ENCODE measurements at regions not wholly inside any gene's neighbourhood (a gene's known extent, or its start where the extent isn't known, plus 50 kb on each side); places are given as distances from the start of the nearest gene placed in this dataset.

- no peaks in the 10 kb centered on the region for H3K9me3 ChIP-seq
- no peak for DNase-seq
- TF ChIP-seq EP300 (IDR thresholded peaks at IDR 0.05) (no peak), POLR2A (IDR thresholded peaks at IDR 0.05) (no peak), CTCF (IDR thresholded peaks at IDR 0.05) (no peak)
- no peaks in the 10 kb centered on the region for H3K27me3 ChIP-seq
- WGBS, 3 donors: 33 to 48% (median 42%) methylated on average over 2 of the region's 2 CpGs
- H3K27ac ChIP-seq: no peak overlapping the region
- H3K4me1 ChIP-seq (ENCODE audit: insufficient read depth): no peaks in the 10 kb centered on the region
- no peaks in the 10 kb centered on the region for H3K36me3 ChIP-seq
- intact Hi-C loops (cut with DNase I): no loop called here
- H3K4me3 ChIP-seq: no peak overlapping the region
These were observed 163.6 kb upstream of the TBC1D5 start for GRCh38 chr3:17905996-17906395.

DNA sequence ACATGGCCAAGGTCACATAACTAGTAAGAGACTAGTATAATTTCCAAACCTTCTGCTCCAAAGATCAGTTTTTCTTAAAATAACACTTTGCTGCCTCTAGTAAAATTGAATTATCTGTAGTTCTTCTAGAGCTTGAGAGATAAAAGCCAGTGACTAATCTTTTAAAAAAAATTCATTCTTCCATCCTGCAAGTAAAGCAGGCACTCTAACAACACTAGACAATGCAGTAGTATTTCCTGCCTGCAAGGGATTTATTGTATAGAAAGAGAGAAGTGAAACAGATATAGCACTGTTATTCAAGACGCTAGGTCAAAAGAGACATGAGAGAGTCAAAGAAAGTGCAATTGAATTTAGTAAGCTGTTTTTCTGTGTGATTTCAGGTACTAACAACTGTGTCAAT, 159.5 kb upstream of the TBC1D5 start:
- Histone ChIP-seq H3K36me3 (no peaks in the 10 kb centered on the region), H3K4me1 (ENCODE audit: insufficient read depth) (no peaks in the 10 kb centered on the region), H3K27ac (no peak overlapping the region), H3K9me3 (no peaks in the 10 kb centered on the region), H3K4me3 (no peak overlapping the region), H3K27me3 (no peaks in the 10 kb centered on the region)
- no peak for TF ChIP-seq POLR2A (IDR thresholded peaks at IDR 0.05)
- no peak for TF ChIP-seq EP300 (IDR thresholded peaks at IDR 0.05)
- no peak for TF ChIP-seq CTCF (IDR thresholded peaks at IDR 0.05)
- intact Hi-C loops (cut with DNase I): no loop called here
- no peak for DNase-seq
- 27 to 73% (median 37%) methylated on average over 1 of the region's 1 CpG for WGBS, 3 donors

- intact Hi-C loops (cut with DNase I): no loop called here
- Histone ChIP-seq H3K27me3 (no peaks in the 10 kb centered on the region), H3K4me1 (ENCODE audit: insufficient read depth) (no peaks in the 10 kb centered on the region), H3K4me3 (no peak overlapping the region), H3K27ac (no peak overlapping the region), H3K36me3 (no peaks in the 10 kb centered on the region), H3K9me3 (no peaks in the 10 kb centered on the region)
- 4 to 17% (median 11%) methylated on average over 1 of the region's 1 CpG for WGBS, 3 donors
- DNase-seq: no peak
- no peak for TF ChIP-seq CTCF (IDR thresholded peaks at IDR 0.05)
- no peak for TF ChIP-seq POLR2A (IDR thresholded peaks at IDR 0.05)
- no peak for TF ChIP-seq EP300 (IDR thresholded peaks at IDR 0.05)
These were observed 152.1 kb upstream of the TBC1D5 start for GRCh38 chr3:17894434-17895060.

DNA sequence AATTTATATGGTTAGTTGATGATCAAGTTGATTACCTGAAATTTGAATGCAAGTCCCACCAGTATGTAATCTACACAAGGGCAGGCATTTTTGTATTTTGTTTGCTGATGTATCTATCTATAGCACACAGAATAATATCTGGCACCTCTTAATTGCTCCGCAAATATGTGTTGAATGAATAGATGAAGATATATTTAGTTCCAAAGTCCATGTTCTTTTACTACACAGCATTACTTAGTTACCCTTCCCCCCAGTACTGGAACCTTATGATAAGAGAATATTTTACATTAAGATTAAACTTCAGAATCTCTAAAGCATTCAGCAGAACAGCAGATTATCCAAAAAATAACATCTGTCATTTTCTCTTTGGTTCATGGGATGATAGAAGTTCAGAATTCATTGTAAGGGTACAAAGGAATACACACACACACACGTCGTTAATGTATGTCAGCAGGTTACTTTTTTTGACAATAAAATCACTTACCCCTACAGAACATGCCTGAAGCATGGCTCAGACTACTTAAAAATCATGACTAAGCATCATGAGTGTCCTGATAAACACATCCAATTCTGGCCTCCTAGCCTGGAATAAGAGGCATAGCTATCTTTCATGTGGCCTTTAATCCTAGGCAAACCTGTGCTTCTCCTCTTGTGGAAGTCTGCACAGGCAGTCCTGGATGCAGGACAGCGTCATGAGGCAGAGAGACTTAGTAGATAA, 148.9 kb upstream of the TBC1D5 start:
- 86 to 91% (median 90%) methylated on average over 4 of the region's 4 CpGs for WGBS, 3 donors

More for the DNA sequence above, 148.9 kb upstream of the TBC1D5 start:
- intact Hi-C loops (cut with DNase I): no loop called here
- no peak overlapping the region for H3K4me3 ChIP-seq
- no peaks in the 10 kb centered on the region for H3K4me1 ChIP-seq (ENCODE audit: insufficient read depth)
- no peak for TF ChIP-seq CTCF (IDR thresholded peaks at IDR 0.05)
- H3K27me3 ChIP-seq: no peaks in the 10 kb centered on the region
- DNase-seq: no peak
- H3K9me3 ChIP-seq: no peaks in the 10 kb centered on the region
- no peak overlapping the region for H3K27ac ChIP-seq
- H3K36me3 ChIP-seq: no peaks in the 10 kb centered on the region

Data from ovary (tissue), 7 donors.